GM19468 (cell line): ENCODE measurements at regions not wholly inside any gene's neighbourhood (a gene's known extent, or its start where the extent isn't known, plus 50 kb on each side); places are given as distances from the start of the nearest gene placed in this dataset.
"Not testable (repeated sequence)": the region's sequence is repeated elsewhere in the genome, so short reads cannot be mapped to it uniquely, and the experiment has no call there.

ENCODE experiments used
- ATAC-seq: cut with Tn5 transposase; IDR thresholded peaks from one replicate; pipeline ENCODE4 v1.9.1; 2021; ENCODE audit warnings: mild to moderate bottlenecking, moderate library complexity, moderate number of reproducible peaks; ENCODE audit not compliant: unreplicated experiment; ENCODE audit errors: extremely low read depth

GRCh38 chr6:14502551-14502950 is 385.0 kb downstream of the CD83 start:
- no peak for ATAC-seq

- no peak for ATAC-seq
These were observed 387.8 kb downstream of the CD83 start for GRCh38 chr6:14505401-14505800.

GRCh38 chr6:14506656-14507246 is 389.2 kb downstream of the CD83 start:
- ATAC-seq: no peak

DNA sequence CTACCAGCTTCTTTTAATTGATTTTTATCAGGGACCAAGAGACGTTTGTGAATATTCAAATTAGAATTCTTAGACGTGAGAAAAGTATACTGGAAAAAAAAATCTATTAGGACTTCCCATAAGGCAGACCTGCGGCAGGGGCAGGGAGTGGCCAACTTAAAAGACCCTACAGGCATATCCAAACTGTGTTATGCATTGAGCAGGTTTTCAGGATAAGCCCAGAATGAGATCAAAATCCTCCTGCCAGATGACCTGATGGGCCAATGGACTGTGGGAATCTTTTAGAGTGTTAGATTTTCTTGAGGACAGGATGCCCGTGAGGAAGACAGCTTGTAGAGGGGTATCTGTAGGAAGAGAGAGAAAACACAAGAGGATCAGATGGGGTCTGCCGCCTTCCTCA is 391.5 kb downstream of the CD83 start:
- ATAC-seq: no peak

DNA sequence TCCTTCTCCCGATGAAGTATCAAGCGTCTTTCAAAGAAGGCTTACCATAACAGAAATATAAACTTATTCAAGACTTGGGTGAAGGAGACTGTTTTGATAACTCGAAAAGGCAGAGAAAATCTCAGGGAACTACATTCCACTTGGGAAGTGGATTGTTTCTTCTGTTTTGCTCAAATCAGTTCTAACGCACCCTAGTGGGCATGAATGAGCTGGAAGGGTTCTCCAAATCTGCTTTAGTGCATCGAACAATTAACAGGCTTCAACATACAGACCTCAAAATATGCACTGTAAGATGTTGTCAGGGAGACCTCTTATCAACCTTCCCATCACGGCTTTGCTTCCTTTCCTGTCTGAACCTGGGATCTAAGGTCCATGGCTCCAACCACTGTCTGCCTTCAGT is 392.5 kb downstream of the CD83 start:
- no peak for ATAC-seq

DNA sequence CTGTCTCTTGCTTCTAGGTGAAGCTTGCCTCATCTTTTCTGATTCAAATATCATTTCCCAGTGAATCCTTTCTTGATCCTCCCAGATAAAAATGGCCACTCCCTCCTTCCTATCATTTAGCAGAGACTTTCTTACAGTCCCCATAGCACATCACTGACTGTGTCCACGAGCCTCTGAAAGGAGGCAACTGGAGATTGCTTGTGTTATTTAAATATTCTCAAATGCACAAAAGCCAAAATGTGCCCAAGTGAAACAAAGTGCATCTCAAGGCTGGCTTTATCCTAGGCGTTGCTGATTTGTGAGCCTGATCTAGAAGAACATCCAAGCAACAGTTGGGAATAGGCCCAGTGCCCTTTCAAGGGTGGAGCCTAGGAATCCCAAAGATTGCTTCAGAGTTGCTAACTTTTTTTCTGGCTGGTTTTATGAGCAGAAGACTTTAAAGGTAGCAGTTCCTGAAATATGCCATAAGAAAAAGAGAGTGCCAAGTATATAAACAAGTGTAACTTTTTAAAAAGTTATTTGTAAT is 393.6 kb downstream of the CD83 start:
- no peak for ATAC-seq

DNA sequence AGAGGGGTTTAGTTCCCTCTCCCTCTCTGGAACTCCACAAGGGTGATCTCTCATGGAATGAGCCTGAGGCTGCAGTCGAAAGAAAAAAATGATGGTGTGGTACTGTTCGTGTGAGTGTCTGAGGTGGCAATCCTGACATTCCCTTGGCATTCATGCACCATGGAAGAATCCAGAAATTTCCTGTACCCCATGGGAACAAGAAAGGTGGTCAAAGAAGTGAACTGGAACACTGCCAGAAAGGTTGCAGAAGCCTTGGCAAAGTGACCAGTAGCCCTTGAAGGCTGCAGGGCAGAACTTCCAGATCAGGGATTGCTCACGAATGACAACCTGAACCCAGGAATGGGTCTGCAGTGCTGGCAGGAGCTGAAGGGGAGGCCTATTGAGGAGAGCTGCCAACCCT is 394.7 kb downstream of the CD83 start:
- ATAC-seq: no peak

GRCh38 chr6:14513496-14514393 is 396.2 kb downstream of the CD83 start:
- no peak for ATAC-seq

DNA sequence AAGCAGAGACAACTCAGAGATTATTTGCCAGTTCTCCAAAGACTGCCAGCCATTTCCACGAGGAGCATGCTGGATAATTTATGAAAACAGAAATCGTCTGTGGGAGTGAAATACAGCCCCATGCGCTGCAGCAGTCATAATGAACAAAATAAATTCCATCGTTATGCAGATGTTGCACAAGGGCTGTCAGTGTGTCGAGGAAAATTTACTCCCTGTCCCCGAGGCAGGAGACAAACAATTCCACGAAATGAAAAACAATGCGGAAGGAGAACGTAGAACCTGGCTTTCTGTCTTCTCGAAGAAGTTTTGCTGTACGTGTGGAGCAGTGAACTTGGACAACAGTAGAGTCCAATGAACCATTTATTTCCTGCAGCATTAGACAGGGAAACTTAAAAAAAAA is 399.4 kb downstream of the CD83 start:
- ATAC-seq: no peak

GRCh38 chr6:14517516-14518105 is 400.0 kb downstream of the CD83 start:
- no peak for ATAC-seq

GRCh38 chr6:14518515-14519217 is 401.1 kb downstream of the CD83 start:
- no peak for ATAC-seq

DNA sequence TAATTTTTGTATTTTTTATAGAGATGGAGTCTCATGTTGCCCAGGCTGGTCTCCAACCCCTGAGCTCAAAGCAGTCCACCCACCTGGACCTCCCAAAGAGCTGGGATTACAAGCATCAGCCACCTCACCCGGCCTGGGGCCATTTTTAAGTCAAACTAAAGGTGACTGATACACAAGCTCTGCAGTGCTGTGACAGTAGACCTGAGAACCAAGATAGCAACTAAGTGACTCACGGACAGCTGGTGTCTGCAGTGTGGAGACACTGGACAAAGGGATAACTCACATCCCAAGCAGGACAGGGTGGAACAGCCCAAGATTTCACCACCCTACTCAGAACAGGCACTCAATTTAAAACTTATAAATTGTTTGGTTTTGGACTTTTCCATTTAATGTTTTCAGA is 402.5 kb downstream of the CD83 start:
- ATAC-seq: no peak

DNA sequence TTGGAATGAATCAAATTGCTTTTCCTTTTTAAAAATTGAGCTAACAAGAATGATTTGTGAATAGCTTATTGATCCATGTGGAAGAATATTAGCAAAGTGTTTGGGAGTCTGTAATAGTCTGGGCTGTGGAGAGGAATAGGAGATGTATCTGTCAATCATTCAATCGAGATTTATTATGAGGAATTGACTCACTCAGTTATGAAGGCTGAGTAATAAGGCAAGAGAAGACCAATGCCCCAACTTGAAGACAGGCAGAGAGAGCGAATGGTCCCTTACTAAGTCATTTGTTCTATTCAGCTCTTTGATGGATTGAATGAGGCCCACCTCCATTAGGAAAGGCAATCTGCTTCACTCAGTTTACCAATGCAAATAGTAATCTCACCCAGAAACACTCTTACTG is 403.0 kb downstream of the CD83 start:
- ATAC-seq: no peak

DNA sequence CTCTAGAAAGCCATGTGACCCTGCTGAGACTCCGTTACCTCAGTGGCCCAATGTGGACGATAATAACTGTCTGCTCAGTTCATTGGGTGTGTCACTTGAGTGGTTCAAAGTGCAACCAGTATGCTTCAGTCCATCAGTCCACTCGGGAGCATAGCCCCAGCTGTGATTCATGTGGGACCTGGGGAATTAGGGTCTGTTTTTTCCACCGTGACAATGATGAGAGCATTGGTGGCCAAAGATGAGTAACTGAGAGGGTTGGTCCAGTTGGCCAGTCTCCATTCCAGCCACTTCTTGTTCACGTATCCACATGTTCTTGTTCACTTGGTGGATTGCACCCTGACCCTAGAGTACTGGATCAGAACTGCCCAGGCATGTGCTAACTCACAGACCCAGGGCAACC is 403.6 kb downstream of the CD83 start:
- no peak for ATAC-seq

DNA sequence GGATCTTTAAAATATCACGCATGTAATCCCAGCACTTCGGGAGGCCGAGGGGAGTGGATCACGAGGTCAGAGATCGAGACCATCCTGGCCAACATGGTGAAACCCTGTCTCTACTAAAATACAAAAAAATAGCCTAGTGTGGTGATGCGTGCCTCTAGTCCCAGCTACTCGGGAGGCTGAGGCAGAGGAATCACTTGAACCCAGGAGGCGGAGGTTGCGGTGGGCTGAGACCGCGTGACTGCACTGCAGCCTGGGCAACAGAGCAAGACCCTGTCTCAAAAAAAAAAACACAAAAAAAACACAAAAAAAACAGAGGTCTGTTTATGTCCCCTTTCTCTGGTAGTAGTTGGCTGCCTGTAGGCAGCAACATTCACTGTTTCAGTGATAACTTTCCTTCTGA is 404.3 kb downstream of the CD83 start:
- ATAC-seq: not testable (repeated sequence)

DNA sequence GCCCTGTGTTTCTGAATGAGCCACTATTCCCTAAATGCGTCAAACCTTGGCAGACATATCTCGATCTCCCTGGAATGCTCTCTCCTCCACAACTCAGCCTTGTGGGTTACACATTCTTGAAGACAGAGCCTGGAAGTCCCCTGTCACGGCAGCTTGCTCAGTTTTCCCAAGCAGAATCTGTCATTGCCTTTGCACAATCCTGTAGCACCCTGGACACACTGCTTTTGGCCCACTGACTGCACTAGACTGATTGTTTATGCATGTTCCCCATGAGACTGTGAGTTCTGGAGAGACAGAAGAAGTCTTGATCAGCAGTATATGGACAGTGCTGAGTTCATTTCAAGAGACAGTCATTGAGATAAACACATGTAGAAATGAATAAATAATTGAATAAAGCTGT is 406.7 kb downstream of the CD83 start:
- no peak for ATAC-seq

- no peak for ATAC-seq
These were observed 412.8 kb downstream of the CD83 start for GRCh38 chr6:14530385-14530784.

GRCh38 chr6:14533446-14533845 is 415.9 kb downstream of the CD83 start:
- no peak for ATAC-seq

GRCh38 chr6:14537030-14537429 is 419.5 kb downstream of the CD83 start:
- no peak for ATAC-seq

GRCh38 chr6:14540276-14540675 is 422.7 kb downstream of the CD83 start:
- no peak for ATAC-seq
